HG03097 (cell line): ENCODE measurements at regions not wholly inside any gene's neighbourhood (a gene's known extent, or its start where the extent isn't known, plus 50 kb on each side); places are given as distances from the start of the nearest gene placed in this dataset.

ENCODE experiments used
- ATAC-seq: cut with Tn5 transposase; IDR thresholded peaks from one replicate; pipeline ENCODE4 v1.9.1; 2021; ENCODE audit not compliant: unreplicated experiment, low FRiP score

DNA sequence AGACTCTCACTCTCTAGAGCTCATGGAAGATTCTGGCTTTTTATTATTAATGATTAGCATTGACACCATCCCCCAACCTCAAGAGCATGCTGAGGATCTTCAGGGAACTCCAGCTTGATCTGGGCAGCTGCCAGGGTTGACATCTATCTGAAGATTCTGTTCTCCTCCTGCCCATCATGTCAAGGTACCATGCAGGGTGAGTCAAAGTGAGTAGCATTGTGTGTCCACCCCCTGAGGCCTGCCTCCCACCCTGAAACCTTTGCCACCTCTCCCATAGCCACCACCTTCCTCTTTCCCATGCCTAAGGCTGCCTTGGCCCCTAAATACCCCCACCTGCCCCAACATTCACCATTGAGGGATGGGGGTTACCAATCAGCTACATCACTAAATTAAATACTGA is 70.1 kb upstream of the SLCO3A1 start:
- no peak for ATAC-seq

DNA sequence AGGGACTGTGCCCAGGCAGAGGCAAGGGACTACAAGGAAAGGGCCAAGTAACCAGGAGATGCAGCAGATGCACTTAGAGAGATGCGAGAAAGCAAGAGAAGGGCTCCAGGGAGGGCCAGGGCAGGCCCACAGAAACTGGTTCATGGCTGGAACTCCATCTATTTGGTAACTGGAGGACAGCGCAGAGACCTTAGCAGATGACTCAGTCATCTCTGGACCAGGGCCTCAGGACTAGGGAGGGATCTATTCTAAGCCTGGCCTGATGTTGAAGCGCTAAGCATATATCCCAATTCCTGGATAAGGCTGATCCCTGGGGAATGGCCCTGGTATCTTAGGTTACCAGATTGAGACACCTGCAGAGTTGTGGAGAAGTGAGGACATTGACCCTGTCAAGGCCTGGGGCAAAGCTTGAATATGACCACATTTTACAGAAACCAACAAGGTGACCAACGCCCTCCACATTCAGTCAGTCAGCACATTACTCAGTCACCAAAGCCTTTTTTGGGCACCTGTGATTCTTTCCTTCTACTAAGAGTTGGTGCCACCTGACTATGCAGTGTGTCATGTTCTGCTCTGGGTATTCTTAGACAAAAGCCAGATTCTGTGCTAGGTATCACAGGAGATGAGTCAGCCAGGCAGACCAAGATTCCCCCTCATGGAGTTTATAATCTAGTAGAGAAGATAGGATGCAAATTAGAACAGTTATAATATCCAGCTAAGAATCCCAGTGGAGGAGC is 68.4 kb upstream of the SLCO3A1 start:
- ATAC-seq, result no peak

DNA sequence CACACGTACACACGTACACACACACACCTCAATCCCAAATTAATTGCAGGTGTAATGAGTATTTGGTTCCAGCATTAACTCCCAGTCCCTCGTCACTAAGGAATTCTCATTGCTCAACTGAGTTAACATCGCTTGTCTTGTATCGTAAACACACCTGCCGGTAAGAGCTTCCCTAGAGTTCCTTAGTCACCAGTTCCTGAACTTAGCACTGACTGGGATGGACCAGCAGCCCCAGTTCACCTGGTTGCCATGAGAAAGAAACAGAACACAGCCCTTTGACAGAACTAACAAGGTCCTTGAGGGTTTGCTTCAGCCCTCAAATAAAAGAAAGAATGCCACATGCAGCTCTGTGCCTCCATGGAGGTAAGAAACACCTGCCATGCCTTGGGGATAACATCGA is 66.3 kb upstream of the SLCO3A1 start:
- no peak for ATAC-seq

DNA sequence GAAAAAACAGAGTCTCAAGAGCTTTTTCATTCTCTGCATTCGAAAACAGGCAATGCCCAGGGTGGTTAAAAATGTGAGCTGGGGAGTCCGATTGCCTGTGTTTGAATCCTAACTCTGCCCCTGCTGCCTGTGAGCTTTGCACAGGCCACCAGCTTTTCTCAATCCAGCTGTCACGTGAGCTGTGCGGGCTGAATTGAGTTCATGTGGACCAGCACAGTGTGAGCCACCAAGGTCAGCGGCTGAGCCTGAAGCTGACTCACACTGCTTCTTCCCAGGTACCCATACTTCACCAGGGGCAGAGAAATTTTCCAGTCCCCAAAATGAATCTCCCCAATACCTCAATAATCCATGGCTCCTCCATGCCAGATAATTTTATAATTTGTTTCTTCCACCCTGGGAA is 64.4 kb upstream of the SLCO3A1 start:
- no peak for ATAC-seq

DNA sequence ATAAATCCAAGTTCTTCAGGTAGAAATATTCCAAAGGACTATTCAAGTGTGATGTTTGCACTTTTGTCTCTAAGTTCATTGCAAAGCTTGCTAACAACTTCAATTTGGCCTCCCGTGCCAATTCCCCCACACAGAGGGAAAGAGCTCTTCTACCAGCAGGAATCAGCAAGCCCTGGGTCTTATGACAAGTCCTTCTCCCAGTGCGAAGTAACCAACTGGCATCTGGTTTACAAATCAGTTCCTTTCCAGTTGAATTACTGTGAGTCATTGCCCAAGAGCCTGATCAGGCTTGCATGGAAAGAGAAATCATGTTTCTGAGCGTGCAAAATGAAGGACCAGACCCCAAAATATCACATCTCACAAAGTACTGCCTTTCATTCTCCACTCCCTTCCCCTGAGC is 62.7 kb upstream of the SLCO3A1 start:
- no peak for ATAC-seq

DNA sequence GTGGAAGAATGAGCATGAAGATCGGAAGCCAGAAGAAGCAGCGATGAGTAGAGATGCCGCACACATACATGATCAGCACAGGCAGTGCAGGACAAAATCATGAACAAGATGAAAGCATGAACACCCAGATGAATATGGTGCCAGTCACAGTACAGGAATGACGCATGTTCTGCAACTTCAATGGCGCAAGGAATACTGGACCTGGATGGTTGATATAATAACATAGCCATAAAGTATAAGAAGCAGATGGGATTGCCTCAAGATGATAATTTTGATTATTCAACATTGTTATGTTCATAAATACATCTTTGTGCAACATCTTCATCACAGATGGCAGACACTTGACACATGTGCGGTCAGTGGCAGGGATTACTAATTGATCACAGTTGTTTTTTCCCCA is 59.7 kb upstream of the SLCO3A1 start:
- ATAC-seq, result no peak

DNA sequence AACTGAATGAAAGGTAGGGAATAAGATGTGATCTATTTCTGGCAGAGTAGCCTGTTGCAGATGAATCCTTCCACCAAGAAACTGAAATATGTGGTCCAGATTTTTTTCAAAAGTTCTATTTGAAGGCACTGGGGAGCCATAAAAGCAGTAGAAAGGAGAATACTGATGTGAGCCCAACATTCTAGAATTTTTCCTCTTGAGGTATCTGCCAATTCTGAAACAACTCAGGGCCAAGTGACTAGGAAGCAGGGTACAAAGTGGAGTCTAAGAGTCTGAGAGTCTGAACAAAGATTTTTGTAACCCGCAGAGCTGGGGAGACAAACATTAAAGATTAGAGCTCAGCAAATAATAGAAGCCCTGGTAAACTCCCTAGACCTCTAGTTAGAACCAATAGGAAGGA is 58.3 kb upstream of the SLCO3A1 start:
- no peak for ATAC-seq

DNA sequence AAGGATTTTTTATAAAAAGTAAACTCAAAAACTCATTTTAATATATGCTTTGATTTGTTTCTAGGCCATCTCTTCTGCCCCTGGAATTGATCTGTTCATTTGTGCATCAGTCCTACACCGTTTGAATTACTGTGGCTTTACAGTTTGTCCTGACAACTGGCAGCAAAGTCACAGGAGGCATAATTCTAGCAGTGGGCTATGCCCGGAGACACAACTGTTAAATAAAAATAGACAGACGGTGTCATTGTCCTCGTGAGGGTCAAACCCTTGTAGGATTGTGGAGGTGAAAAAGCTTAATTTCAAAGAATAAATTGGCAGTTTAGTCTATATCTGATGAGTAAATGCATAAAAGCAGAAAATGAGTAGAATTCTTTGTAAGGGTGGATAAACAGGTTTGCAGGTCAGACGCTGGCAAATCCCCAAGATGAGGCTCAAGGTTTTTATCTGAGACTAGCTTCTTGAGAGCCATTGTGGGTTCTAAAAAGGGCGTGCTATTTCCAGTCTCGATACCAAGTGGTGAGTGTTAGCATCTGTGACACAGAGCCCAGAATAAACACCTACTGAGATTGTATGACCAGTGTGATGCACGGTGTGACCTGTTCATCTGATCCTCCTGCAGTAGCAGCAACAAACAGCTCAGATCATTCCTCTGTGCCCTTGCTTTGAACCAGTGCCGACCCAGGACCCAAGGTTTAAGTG is 51.5 kb upstream of the SLCO3A1 start:
- no peak for ATAC-seq

DNA sequence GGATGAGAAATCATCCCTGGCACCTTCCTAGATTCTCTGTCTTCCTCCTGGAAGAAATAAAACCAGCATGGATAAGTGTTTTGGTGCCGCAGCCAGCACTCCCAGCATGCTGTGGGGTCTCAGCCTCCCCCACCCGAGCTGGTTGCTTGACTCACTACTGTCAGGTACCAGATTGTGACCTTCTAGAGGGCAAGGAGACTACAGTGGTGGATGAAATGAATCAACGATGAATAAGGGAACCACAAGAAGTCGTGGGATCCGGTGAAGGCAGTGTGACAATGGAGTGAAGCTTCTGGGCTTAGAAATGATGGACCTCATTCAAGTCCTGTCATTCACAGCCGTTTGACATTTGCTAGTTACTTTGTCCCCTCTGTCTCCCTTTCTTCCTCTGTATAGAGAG is 50.2 kb upstream of the SLCO3A1 start:
- no peak for ATAC-seq
